ENCODE measurements at regions not wholly inside any gene's neighbourhood (a gene's known extent, or its start where the extent isn't known, plus 50 kb on each side); places are given as distances from the start of the nearest gene placed in this dataset.

DNA sequence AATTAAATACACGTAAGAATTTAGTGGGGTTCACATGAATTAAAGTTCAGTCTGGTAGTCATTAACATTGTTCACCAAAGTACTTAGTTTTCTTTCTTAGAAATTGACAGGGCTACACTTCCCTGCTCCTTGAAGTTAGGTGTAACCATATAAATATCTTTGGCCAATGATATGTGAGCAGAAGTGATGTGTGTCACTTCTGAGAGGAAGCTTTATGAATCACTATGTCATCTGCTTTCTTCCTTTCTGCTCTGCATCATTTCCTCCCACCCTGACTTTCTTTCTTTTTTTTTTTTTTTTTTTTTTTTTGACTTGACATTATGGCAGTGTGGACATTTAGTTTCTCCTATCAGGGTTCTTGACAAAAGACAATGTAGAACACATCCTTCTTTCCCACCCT, 156.2 kb upstream of the COL8A1 start:
- ChIA-PET POLR2A (ENCODE audit: low non-redundant PET) (no interaction called here), CTCF (no interaction called here)
- TF ChIP-seq, protein P1, sequence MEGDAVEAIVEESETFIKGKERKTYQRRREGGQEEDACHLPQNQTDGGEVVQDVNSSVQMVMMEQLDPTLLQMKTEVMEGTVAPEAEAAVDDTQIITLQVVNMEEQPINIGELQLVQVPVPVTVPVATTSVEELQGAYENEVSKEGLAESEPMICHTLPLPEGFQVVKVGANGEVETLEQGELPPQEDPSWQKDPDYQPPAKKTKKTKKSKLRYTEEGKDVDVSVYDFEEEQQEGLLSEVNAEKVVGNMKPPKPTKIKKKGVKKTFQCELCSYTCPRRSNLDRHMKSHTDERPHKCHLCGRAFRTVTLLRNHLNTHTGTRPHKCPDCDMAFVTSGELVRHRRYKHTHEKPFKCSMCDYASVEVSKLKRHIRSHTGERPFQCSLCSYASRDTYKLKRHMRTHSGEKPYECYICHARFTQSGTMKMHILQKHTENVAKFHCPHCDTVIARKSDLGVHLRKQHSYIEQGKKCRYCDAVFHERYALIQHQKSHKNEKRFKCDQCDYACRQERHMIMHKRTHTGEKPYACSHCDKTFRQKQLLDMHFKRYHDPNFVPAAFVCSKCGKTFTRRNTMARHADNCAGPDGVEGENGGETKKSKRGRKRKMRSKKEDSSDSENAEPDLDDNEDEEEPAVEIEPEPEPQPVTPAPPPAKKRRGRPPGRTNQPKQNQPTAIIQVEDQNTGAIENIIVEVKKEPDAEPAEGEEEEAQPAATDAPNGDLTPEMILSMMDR (conservative IDR thresholded peaks at IDR 0.05; ENCODE audit: low read depth) = no peak
- no peak for DNase-seq (ENCODE audit: low spot score)
- H3K27ac ChIP-seq = no peak overlapping the region

DNA sequence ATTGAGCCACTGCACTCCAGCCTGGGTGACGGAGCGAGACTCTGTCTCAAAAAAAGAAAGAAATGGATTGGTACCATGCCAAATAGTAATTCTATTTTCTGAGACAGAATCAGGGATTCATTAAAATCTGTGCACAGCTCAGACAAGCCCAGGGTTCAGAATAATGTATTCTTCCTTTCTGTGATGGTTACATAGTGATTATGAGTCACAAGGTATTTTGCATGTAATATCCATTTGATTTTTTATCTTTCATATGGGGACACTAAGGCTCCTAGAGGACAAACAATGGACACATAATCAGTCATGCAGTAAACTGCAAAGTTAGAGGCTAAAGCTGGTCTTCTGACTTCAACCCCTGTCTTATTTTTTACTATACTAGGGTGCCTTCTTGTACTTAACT, 156.8 kb upstream of the COL8A1 start:
- H3K27ac ChIP-seq = no peak overlapping the region
- CTCF ChIA-PET = interaction anchor here (0.7 kb wide), 1 partner anchor 271 kb away, joined by 4 read pairs; no protein-coding TSS in a partner anchor
- TF ChIP-seq, protein P1 (conservative IDR thresholded peaks at IDR 0.05; ENCODE audit: low read depth) = no peak
- no peak for DNase-seq (ENCODE audit: low spot score)
- POLR2A ChIA-PET (ENCODE audit: low non-redundant PET) = no interaction called here

DNA sequence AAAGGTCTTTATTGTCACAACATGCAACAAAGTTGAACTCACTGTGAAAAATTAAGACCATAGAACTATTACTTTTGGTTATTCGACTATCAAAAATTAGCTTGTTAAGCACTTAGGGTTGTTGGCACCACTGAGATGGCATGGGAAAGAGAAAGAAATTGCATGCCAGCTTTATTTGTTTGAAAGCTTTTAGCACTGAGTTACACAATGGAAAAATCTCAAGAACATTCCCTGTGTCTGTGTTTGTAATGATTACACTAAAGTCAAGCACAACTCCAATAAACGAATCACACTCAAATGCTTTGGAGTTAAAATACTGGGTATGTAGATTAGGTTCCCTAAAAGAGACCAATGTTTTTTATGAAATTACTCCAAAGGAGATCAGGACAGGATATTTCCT, 158.6 kb upstream of the COL8A1 start:
- DNase-seq (ENCODE audit: low spot score) = no peak
- TF ChIP-seq, protein P1 (conservative IDR thresholded peaks at IDR 0.05; ENCODE audit: low read depth) = no peak
- CTCF ChIA-PET = interaction anchor here (0.6 kb wide), 1 partner anchor 80 kb away, joined by 3 read pairs; no protein-coding TSS in a partner anchor
- H3K27ac ChIP-seq = no peak overlapping the region
- POLR2A ChIA-PET (ENCODE audit: low non-redundant PET) = no interaction called here

DNA sequence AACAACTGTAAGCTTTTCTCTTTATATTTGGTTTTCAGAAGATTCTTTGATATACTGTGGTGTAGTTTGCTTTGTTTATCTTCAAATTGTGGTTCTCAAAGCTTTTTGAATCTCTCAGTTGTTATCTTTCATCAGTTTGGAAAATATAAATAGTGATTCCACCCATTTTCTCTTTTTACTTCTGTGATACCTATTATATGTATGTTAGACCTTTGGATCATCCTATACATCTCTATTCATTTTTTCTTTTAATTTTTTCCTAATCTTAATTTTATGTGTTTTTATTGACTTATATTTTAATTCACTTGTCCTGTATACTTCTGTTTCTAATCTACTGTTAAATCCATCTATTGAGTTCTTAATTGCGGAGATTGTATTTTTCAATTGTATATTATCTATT, 160.7 kb upstream of the COL8A1 start:
- POLR2A ChIA-PET (ENCODE audit: low non-redundant PET) = no interaction called here
- H3K27ac ChIP-seq = no peak overlapping the region
- CTCF ChIA-PET = no interaction called here
- TF ChIP-seq, protein P1 (conservative IDR thresholded peaks at IDR 0.05; ENCODE audit: low read depth) = no peak
- no peak for DNase-seq (ENCODE audit: low spot score)

DNA sequence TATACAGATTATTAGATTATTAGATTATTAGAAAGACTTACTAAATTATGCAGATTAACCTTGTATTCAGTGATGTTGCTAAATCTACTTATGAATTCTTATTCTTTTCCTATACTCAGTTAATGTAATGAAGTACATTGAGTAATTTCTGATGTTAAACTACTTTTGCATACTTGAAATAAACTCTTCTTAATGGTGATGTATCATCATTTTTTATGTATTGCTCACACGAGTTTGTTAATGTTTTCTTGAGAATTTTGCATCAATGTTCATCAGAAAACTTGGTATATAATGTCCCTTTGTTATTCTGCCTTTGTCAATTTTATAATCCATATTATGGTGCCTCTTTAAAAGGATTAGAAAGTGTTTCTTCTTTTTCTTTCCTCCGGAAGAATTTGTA, 163.2 kb upstream of the COL8A1 start:
- POLR2A ChIA-PET (ENCODE audit: low non-redundant PET) = no interaction called here
- TF ChIP-seq, protein P1 (conservative IDR thresholded peaks at IDR 0.05; ENCODE audit: low read depth) = no peak
- no peak overlapping the region for H3K27ac ChIP-seq
- CTCF ChIA-PET = no interaction called here
- no peak for DNase-seq (ENCODE audit: low spot score)

DNA sequence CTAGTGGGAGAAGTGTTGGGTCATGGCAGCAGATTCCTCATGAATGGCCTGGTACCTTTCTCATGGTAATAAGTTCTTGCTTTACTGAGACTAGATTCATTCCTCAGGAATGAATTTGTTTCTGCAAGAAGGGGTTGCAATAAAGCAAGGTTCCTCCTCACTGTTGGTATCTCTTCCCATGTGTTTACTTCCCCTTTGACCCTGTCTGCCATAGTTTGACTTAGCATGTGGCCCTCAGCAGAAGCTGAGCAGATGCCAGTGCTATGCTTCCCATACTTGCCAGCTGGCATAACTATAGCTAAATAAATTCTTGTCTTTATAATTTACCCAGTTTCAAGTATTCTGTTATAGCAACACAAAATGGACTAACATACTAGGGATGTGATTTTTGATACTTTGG, 163.6 kb upstream of the COL8A1 start:
- TF ChIP-seq, protein P1 (conservative IDR thresholded peaks at IDR 0.05; ENCODE audit: low read depth) = no peak
- DNase-seq (ENCODE audit: low spot score) = no peak
- no peak overlapping the region for H3K27ac ChIP-seq
- POLR2A ChIA-PET (ENCODE audit: low non-redundant PET) = no interaction called here
- CTCF ChIA-PET = no interaction called here

DNA sequence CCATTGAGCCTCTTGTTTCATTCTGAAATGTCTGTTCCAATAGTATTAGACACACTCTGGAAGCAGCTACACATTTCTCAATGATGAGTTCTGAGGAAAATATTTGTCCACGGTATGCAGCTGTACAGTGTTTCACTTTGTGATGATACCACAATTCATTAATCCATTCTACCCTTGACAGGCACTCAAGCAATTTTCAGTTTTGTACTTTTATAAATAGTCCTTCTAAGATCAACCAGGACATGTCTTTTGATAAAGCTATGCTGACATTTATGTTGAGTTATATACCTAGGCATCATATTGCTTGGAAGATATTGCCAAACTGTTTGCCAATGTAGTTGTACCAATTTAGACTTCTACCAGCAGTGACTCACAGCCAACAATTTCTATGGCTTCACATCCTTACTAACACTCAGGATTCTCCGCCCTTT, 165.1 kb upstream of the COL8A1 start:
- TF ChIP-seq, protein P1 (conservative IDR thresholded peaks at IDR 0.05; ENCODE audit: low read depth) = no peak
- CTCF ChIA-PET = no interaction called here
- no peak overlapping the region for H3K27ac ChIP-seq
- POLR2A ChIA-PET (ENCODE audit: low non-redundant PET) = no interaction called here
- DNase-seq (ENCODE audit: low spot score) = no peak

All from RWPE1 (cell line).